HG03558 (cell line): ENCODE measurements at regions not wholly inside any gene's neighbourhood (a gene's known extent, or its start where the extent isn't known, plus 50 kb on each side); places are given as distances from the start of the nearest gene placed in this dataset.

Source experiments
- ATAC-seq: cut with Tn5 transposase; IDR thresholded peaks from one replicate; pipeline ENCODE4 v1.9.1; 2021; ENCODE audit warnings: moderate number of reproducible peaks; ENCODE audit not compliant: unreplicated experiment; ENCODE audit errors: extremely low read depth

GRCh38 chr18:25409971-25410370 is 58.0 kb upstream of the ZNF521 start:
- ATAC-seq, result no peak

DNA sequence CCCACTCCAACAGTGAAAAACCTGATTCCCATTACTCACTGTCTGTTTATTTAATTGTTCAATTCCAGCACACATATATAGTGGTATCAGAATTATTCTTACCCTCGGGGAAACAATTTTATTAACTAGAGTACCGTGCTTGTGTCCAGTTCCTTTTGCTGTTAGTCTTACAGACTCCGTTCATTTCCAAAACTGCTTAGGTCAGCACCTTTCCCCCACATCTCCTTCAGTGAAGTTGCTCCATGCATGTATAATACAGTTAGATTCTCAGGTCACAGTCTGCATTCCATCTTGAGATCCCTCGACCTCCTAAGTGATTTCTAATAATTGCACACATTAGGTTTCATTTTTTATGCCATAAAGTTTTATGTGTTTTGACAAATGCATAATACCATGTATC is 56.3 kb upstream of the ZNF521 start:
- no peak for ATAC-seq
